ENCODE measurements at regions not wholly inside any gene's neighbourhood (a gene's known extent, or its start where the extent isn't known, plus 50 kb on each side); places are given as distances from the start of the nearest gene placed in this dataset.
"Not testable (repeated sequence)": the region's sequence is repeated elsewhere in the genome, so short reads cannot be mapped to it uniquely, and the experiment has no call there.

GRCh38 chr20:53657279-53657678 is 63.6 kb upstream of the ZNF217 start:
- DNase-seq, result no peak

- DNase-seq, result no peak
Observed at GRCh38 chr20:53656293-53657202, 62.9 kb upstream of the ZNF217 start.

- DNase-seq, result no peak
Observed at GRCh38 chr20:53655625-53656292, 62.1 kb upstream of the ZNF217 start.

GRCh38 chr20:53654932-53655624 is 61.4 kb upstream of the ZNF217 start:
- DNase-seq, result no peak

GRCh38 chr20:53654521-53654920 is 60.9 kb upstream of the ZNF217 start:
- not testable (repeated sequence) for DNase-seq

GRCh38 chr20:53652859-53653517 is 59.3 kb upstream of the ZNF217 start:
- DNase-seq, result no peak

GRCh38 chr20:53652090-53652858 is 58.6 kb upstream of the ZNF217 start:
- no peak for DNase-seq

- not testable (repeated sequence) for DNase-seq
Observed at GRCh38 chr20:53649493-53649892, 55.9 kb upstream of the ZNF217 start.

GRCh38 chr20:53647286-53647821 is 53.7 kb upstream of the ZNF217 start:
- DNase-seq, result no peak

- DNase-seq, result no peak
Observed at GRCh38 chr20:53646550-53646949, 52.9 kb upstream of the ZNF217 start.

- DNase-seq, result no peak
Observed at GRCh38 chr20:53645582-53645897, 51.9 kb upstream of the ZNF217 start.

- DNase-seq, result not testable (repeated sequence)
Observed at GRCh38 chr20:53644108-53644507, 50.5 kb upstream of the ZNF217 start.
